ENCODE measurements at regions not wholly inside any gene's neighbourhood (a gene's known extent, or its start where the extent isn't known, plus 50 kb on each side); places are given as distances from the start of the nearest gene placed in this dataset.

- TF ChIP-seq CTCF (IDR thresholded peaks at IDR 0.05) (no peak), POLR2A (IDR thresholded peaks at IDR 0.05) (no peak)
Observed at GRCh38 chr5:52632281-52632680, 155.4 kb upstream of the ITGA1 start.
